GM23338 (cell line): ENCODE measurements at regions not wholly inside any gene's neighbourhood (a gene's known extent, or its start where the extent isn't known, plus 50 kb on each side); places are given as distances from the start of the nearest gene placed in this dataset.

ENCODE experiments used
- ATAC-seq: fragments of 200-7000 bp; cut with Tn5 transposase; 3 replicates; pipeline ENCODE4 v1.9.1; 2020
- DNase-seq: peaks from one replicate; pipeline ENCODE4 v3.0.0-alpha.2; 2015; ENCODE audit warnings: low spot score
- H2AFZ ChIP-seq: fragments of 200-600 bp; sonication (generic); 2 replicates; pipeline ENCODE4 v1.8.0; 2016; ENCODE audit warnings: antibody characterized with exemption, mild to moderate bottlenecking, moderate library complexity
- H3F3A ChIP-seq: fragments of 200-600 bp; sonication (generic); replicated peaks from 2 replicates; pipeline ENCODE4 v1.8.0; 2017; ENCODE audit warnings: antibody characterized with exemption, mixed run types, low read depth
- H3K27ac ChIP-seq: fragments of 200-600 bp; sonication (generic); 2 replicates; pipeline ENCODE4 v1.6.1; 2016; ENCODE audit warnings: low read depth
- H3K27me3 ChIP-seq: fragments of 200-600 bp; sonication (generic); 2 replicates; pipeline ENCODE4 v1.8.0; 2016; ENCODE audit warnings: mild to moderate bottlenecking, mixed run types, moderate library complexity; ENCODE audit not compliant: insufficient read depth
- H3K36me3 ChIP-seq: fragments of 200-600 bp; sonication (generic); 2 replicates; pipeline ENCODE4 v1.8.0; 2016; ENCODE audit warnings: mild to moderate bottlenecking; ENCODE audit not compliant: insufficient read depth
- H3K4me1 ChIP-seq: fragments of 200-600 bp; sonication (generic); 2 replicates; pipeline ENCODE4 v1.8.0; 2016; ENCODE audit warnings: mild to moderate bottlenecking, moderate library complexity; ENCODE audit not compliant: insufficient read depth
- H3K4me2 ChIP-seq: fragments of 200-600 bp; sonication (generic); 2 replicates; pipeline ENCODE4 v1.7.1; 2017; ENCODE audit warnings: mixed run types
- H3K4me3 ChIP-seq: fragments of 200-600 bp; sonication (generic); 2 replicates; pipeline ENCODE4 v1.6.1; 2016; ENCODE audit warnings: mixed run types
- H3K79me2 ChIP-seq: fragments of 200-600 bp; sonication (generic); replicated peaks from 2 replicates; pipeline ENCODE4 v1.8.0; 2017; ENCODE audit warnings: mild to moderate bottlenecking; ENCODE audit not compliant: insufficient read depth
- H3K9me2 ChIP-seq: fragments of 200-600 bp; sonication (generic); 2 replicates; pipeline ENCODE4 v1.8.0; 2017; ENCODE audit not compliant: insufficient read depth
- H4K20me1 ChIP-seq: fragments of 200-600 bp; sonication (generic); replicated peaks from 2 replicates; pipeline ENCODE4 v1.8.0; 2017; ENCODE audit warnings: mild to moderate bottlenecking; ENCODE audit not compliant: insufficient read depth
- H3K27ac Mint-ChIP-seq: 2 replicates; pipeline ENCODE4 v1.8.0; 2020; ENCODE audit warnings: inconsistent platforms, mild to moderate bottlenecking, moderate library complexity, mixed read lengths
- H3K27me3 Mint-ChIP-seq: 3 replicates; pipeline ENCODE4 v1.8.0; 2022; ENCODE audit warnings: low read depth, mild to moderate bottlenecking, moderate library complexity, mixed read lengths, inconsistent platforms; ENCODE audit not compliant: insufficient read depth, poor library complexity
- H3K36me3 Mint-ChIP-seq: 3 replicates; pipeline ENCODE4 v1.8.0; 2021; ENCODE audit warnings: low read depth, mild to moderate bottlenecking, inconsistent platforms, moderate library complexity, mixed read lengths
- H3K4me1 Mint-ChIP-seq: 3 replicates; pipeline ENCODE4 v1.8.0; 2020; ENCODE audit warnings: mild to moderate bottlenecking, inconsistent platforms, mixed read lengths
- H3K4me3 Mint-ChIP-seq: 3 replicates; pipeline ENCODE4 v1.8.0; 2021; ENCODE audit warnings: moderate library complexity, mild to moderate bottlenecking, inconsistent platforms, mixed read lengths
- H3K9me3 Mint-ChIP-seq: 3 replicates; pipeline ENCODE4 v1.8.0; 2020; ENCODE audit warnings: moderate library complexity, mild to moderate bottlenecking, inconsistent platforms, mixed read lengths
- CREB1 ChIP-seq: fragments of 250-450 bp; sonication (Bioruptor Pico); IDR thresholded peaks from 2 replicates; pipeline ENCODE4 v1.5.0; 2020; ENCODE audit warnings: low read depth, mild to moderate bottlenecking, moderate library complexity
- CTCF ChIP-seq, 2 experiments: fragments of 200-600 bp in 1 of 2; sonication (generic) in 1 of 2; conservative IDR thresholded peaks; 2 replicates each; pipeline versions ENCODE4 v1.5.1 to v1.6.1; 2016 to 2017; ENCODE audit warnings: antibody characterized with exemption in 2 of 2, low read depth in 2 of 2, mild to moderate bottlenecking in 2 of 2, moderate library complexity in 1 of 2
- ETS1 ChIP-seq: IDR thresholded peaks from 2 replicates; pipeline ENCODE4 v1.6.1; 2016; ENCODE audit warnings: antibody characterized with exemption
- EZH2 ChIP-seq: fragments of 200-600 bp; sonication (generic); IDR thresholded peaks from one replicate; pipeline ENCODE4 v1.8.0; 2017; ENCODE audit warnings: antibody characterized with exemption, mild to moderate bottlenecking, low read depth; ENCODE audit not compliant: unreplicated experiment
- EZH2phosphoT487 ChIP-seq: fragments of 200-600 bp; sonication (generic); IDR thresholded peaks from one replicate; pipeline ENCODE4 v1.8.1; 2018; ENCODE audit warnings: antibody characterized with exemption; ENCODE audit not compliant: unreplicated experiment
- JUNB ChIP-seq: IDR thresholded peaks from one replicate; pipeline ENCODE4 v1.6.1; 2016; ENCODE audit warnings: antibody characterized with exemption; ENCODE audit not compliant: unreplicated experiment
- NANOG ChIP-seq: IDR thresholded peaks from 2 replicates; pipeline ENCODE4 v1.6.1; 2016; ENCODE audit warnings: antibody characterized with exemption, borderline replicate concordance
- POLR2AphosphoS5 ChIP-seq: IDR thresholded peaks from 2 replicates; pipeline ENCODE4 v1.6.1; 2016; ENCODE audit warnings: antibody characterized with exemption, low read depth
- REST ChIP-seq: IDR thresholded peaks from one replicate; pipeline ENCODE4 v1.6.1; 2018; ENCODE audit warnings: antibody characterized with exemption; ENCODE audit not compliant: unreplicated experiment
- STAT1 ChIP-seq: IDR thresholded peaks from one replicate; pipeline ENCODE4 v1.6.1; 2016; ENCODE audit warnings: antibody characterized with exemption; ENCODE audit not compliant: unreplicated experiment
- ZNF114 ChIP-seq: fragments of 250-450 bp; sonication (Bioruptor Pico); IDR thresholded peaks from 2 replicates; pipeline ENCODE4 v1.5.0; 2020; ENCODE audit warnings: mild to moderate bottlenecking, moderate library complexity
- ZNF331 ChIP-seq: fragments of 250-450 bp; sonication (Bioruptor Pico); IDR thresholded peaks from 2 replicates; pipeline ENCODE4 v1.5.0; 2020; ENCODE audit warnings: low read depth, mild to moderate bottlenecking, moderate library complexity
- ZNF462 ChIP-seq: fragments of 250-450 bp; sonication (Bioruptor Pico); IDR thresholded peaks from 2 replicates; pipeline ENCODE4 v1.5.0; 2020; ENCODE audit warnings: mild to moderate bottlenecking, moderate library complexity

GRCh38 chrX:20438871-20439526 lies 172.3 kb upstream of the RPS6KA3 start:
- Histone ChIP-seq H4K20me1 (no peaks in the 10 kb centered on the region), H3K27me3 (no peaks in the 10 kb centered on the region), H3K79me2 (no peaks in the 10 kb centered on the region), H2AFZ (no peak overlapping the region), H3K4me3 (no peak overlapping the region), H3K36me3 (no peaks in the 10 kb centered on the region), H3K9me2 (no peaks in the 10 kb centered on the region), H3K4me2 (no peak overlapping the region), H3F3A (no peaks in the 10 kb centered on the region), H3K27ac (no peak overlapping the region), H3K4me1 (no peaks in the 10 kb centered on the region)
- H3K4me1 Mint-ChIP-seq = peaks cover 7% of the 10 kb centered on the region; the same call in 1 of the 3 replicates
- H3K27me3 Mint-ChIP-seq = peaks cover under 1% of the 10 kb centered on the region
- no peak overlapping the region for H3K27ac Mint-ChIP-seq
- no peak overlapping the region for H3K4me3 Mint-ChIP-seq
- H3K36me3 Mint-ChIP-seq = no peaks in the 10 kb centered on the region
- no peak for DNase-seq
- no peak for TF ChIP-seq ETS1
- no peak for TF ChIP-seq STAT1
- TF ChIP-seq NANOG = no peak
- TF ChIP-seq CTCF (conservative IDR thresholded peaks at IDR 0.05; ENCODE audit: low read depth in 2 of 2) = no peak
- no peak for TF ChIP-seq JUNB
- no peak for TF ChIP-seq ZNF114 (CRISPR knock-in tag)
- no peak for TF ChIP-seq CREB1 (CRISPR knock-in tag)
- TF ChIP-seq EZH2 = no peak
- no peak for TF ChIP-seq EZH2phosphoT487
- TF ChIP-seq POLR2AphosphoS5 = no peak
- no peak for TF ChIP-seq ZNF331 (CRISPR knock-in tag)
- TF ChIP-seq ZNF462 (CRISPR knock-in tag) = no peak
- TF ChIP-seq REST = no peak
- no peaks in the 10 kb centered on the region for H3K9me3 Mint-ChIP-seq
- no peak for ATAC-seq
